ENCODE measurements at regions not wholly inside any gene's neighbourhood (a gene's known extent, or its start where the extent isn't known, plus 50 kb on each side); places are given as distances from the start of the nearest gene placed in this dataset.
"Not testable (repeated sequence)": the region's sequence is repeated elsewhere in the genome, so short reads cannot be mapped to it uniquely, and the experiment has no call there.

- no peak for DNase-seq (ENCODE audit: low read depth)
- TF ChIP-seq, protein P1, sequence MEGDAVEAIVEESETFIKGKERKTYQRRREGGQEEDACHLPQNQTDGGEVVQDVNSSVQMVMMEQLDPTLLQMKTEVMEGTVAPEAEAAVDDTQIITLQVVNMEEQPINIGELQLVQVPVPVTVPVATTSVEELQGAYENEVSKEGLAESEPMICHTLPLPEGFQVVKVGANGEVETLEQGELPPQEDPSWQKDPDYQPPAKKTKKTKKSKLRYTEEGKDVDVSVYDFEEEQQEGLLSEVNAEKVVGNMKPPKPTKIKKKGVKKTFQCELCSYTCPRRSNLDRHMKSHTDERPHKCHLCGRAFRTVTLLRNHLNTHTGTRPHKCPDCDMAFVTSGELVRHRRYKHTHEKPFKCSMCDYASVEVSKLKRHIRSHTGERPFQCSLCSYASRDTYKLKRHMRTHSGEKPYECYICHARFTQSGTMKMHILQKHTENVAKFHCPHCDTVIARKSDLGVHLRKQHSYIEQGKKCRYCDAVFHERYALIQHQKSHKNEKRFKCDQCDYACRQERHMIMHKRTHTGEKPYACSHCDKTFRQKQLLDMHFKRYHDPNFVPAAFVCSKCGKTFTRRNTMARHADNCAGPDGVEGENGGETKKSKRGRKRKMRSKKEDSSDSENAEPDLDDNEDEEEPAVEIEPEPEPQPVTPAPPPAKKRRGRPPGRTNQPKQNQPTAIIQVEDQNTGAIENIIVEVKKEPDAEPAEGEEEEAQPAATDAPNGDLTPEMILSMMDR (IDR thresholded peaks at IDR 0.05; ENCODE audit: insufficient read depth, low read depth, low read length, missing control alignments), result no peak
- no peak overlapping the region for H3K4me3 ChIP-seq (ENCODE audit: low read length)
Observed at GRCh38 chr14:83974647-83975163, 1555.2 kb upstream of the FLRT2 start.

DNA sequence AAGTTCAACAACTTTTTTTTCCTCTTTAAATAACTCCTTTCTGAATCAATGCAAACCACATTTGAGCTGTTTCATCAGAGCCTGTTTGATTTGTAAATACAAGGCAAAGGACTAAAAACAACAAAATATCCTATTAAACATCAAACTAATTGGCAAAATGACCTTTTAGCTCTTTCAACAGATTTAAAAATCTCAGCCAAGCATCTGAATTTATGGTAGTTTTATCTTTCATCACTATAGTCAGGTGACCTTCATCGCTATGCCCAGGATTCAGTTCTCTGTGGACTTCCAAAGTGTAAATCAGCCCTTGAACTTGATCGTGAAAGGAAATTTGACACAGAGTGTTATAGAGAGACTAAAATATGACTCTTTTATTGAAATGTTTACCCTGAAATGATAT is 1554.5 kb upstream of the FLRT2 start:
- TF ChIP-seq, protein P1 (IDR thresholded peaks at IDR 0.05; ENCODE audit: insufficient read depth, low read depth, low read length, missing control alignments), result no peak
- H3K4me3 ChIP-seq (ENCODE audit: low read length), result no peak overlapping the region
- no peak for DNase-seq (ENCODE audit: low read depth)

- no peak for DNase-seq (ENCODE audit: low read depth)
- TF ChIP-seq, protein P1 (IDR thresholded peaks at IDR 0.05; ENCODE audit: insufficient read depth, low read depth, low read length, missing control alignments), result no peak
- H3K4me3 ChIP-seq (ENCODE audit: low read length), result no peak overlapping the region
Observed at GRCh38 chr14:83975841-83976770, 1553.8 kb upstream of the FLRT2 start.

DNA sequence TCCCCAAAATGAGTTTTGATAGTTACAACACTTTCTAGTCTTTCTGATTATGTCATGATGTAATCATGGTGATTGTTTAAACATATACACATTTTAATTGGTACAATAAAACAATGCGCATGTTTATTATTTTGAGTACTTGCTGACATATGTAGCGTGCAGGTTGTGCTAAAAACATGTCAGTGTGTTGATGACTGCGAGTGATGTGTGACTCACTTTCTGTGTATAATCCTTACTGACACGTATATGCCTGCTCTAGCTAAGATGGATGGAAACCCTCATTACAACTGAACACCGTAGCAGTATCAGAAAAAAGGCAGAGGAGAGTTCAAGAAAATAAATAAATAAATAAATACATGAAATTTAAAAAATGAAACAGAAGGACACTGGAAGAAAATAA is 1552.4 kb upstream of the FLRT2 start:
- H3K4me3 ChIP-seq (ENCODE audit: low read length), result no peak overlapping the region
- DNase-seq (ENCODE audit: low read depth), result no peak
- TF ChIP-seq, protein P1 (IDR thresholded peaks at IDR 0.05; ENCODE audit: insufficient read depth, low read depth, low read length, missing control alignments), result no peak

- not testable (repeated sequence) for DNase-seq (ENCODE audit: low read depth); H3K4me3 ChIP-seq (ENCODE audit: low read length)
Observed at GRCh38 chr14:83981676-83982258, 1548.2 kb upstream of the FLRT2 start.

- TF ChIP-seq, protein P1 (IDR thresholded peaks at IDR 0.05; ENCODE audit: insufficient read depth, low read depth, low read length, missing control alignments), result peak; percentile 3
- no peak for DNase-seq (ENCODE audit: low read depth)
- H3K4me3 ChIP-seq (ENCODE audit: low read length), result no peak overlapping the region
Observed at GRCh38 chr14:83988275-83988674, 1541.7 kb upstream of the FLRT2 start.

- TF ChIP-seq, protein P1 (IDR thresholded peaks at IDR 0.05; ENCODE audit: insufficient read depth, low read depth, low read length, missing control alignments), result no peak
- DNase-seq (ENCODE audit: low read depth), result no peak
- no peak overlapping the region for H3K4me3 ChIP-seq (ENCODE audit: low read length)
Observed at GRCh38 chr14:83991666-83992065, 1538.3 kb upstream of the FLRT2 start.
